DMS53 (cell line): ENCODE measurements at regions not wholly inside any gene's neighbourhood (a gene's known extent, or its start where the extent isn't known, plus 50 kb on each side); places are given as distances from the start of the nearest gene placed in this dataset.
"Not testable (repeated sequence)": the region's sequence is repeated elsewhere in the genome, so short reads cannot be mapped to it uniquely, and the experiment has no call there.

Experiments
- DNase-seq: peaks from one replicate; lab custom pipeline; 2025; lab: John Stamatoyannopoulos, UW

DNA sequence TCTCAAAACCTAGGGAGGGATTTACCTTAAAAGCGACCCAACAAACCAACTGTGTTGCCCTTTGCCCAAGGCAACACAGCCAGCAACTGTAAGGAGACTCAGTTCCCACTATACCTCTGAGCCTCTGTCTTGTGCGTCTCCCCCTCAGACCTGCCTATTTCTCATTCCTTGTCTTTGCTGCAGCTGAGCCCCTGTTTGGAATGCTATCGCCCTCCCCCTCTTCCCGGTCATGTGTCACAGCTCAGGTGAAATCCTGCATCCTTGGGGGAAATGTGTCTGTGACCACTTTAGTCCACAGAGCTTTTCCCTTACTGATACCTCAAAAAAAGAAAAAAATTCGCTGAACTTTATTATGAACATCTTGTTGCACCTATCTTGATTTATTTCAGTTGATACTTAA, 52.0 kb upstream of the LRIG1 start:
- DNase-seq, result no peak

DNA sequence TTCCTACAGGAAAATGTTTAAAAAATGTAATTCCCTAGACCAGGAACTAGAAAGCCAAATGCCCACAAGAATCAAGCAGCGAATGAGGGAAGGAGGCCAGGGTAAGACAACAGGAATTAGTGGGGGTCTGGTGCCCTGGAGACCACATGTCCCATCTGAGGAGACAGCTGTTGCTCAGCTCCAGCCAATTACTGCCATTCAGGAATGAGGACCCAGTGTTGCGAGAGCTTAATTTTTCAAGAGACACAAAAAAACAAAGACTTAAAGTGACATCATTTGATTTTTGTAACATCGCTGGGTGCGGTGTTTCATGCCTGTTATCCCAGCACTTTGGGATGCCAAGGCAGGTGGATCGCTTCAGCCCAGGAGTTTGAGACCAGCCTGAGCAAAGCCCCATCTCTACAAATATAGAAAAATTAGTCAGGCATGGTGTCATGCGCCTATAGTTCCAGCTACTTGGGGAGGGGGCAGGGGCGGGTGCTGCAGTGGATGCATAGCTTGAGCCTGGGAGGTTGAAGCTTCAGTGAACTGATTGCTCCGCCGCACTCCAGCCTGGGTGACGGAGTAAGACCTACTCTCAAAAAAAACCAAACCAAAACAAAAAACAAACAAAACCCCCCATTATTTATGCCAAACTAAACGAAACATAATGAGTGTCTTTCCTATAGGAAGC, 52.8 kb upstream of the LRIG1 start:
- no peak for DNase-seq

DNA sequence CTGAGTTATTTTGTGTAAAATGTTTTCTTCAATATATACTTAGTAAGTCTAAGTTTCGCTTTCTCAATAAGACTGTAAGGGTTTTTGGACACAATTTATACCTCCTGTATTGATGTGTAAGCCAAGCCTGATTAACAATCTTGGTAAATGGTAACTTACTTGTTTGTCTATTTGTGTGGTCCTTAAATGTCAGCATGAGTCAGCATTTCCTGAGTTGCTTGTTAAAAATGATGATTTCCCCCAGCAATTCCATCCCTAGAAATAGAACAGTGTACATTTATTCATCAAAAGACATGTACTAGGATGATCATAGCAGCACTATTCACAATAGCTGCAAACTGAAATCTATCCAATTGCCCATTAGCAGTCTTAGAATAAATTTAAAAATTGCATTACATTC, 53.4 kb upstream of the LRIG1 start:
- DNase-seq, result no peak

DNA sequence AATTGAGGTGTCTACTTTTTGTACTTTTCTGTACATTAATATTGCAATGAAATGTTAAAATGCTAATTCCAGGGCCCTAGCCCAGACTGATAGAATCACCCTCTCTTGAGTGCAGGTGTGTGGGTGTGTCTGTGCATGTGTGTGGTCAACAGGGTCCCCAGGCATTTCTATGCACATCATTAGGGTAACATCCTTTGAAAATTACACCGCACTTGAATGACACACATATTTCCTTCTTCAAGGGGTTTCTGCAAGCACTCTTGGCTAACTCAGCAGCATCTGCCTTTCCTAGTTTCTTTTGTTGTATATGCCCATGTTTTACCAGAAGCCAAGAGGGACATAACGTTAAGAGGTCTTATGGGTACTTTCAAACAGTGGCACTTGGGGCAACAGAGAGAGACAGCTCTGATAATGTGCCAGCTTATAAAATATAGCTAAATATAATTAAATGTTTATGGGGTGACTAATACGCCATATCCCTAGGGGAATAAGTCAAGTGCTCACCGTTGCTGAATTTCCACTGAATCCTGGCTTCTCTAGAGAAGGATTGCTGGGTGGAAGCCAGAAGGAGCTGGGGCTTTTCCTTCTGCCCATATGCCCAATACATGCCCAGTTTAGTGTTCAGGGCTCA, 54.5 kb upstream of the LRIG1 start:
- DNase-seq, result no peak

DNA sequence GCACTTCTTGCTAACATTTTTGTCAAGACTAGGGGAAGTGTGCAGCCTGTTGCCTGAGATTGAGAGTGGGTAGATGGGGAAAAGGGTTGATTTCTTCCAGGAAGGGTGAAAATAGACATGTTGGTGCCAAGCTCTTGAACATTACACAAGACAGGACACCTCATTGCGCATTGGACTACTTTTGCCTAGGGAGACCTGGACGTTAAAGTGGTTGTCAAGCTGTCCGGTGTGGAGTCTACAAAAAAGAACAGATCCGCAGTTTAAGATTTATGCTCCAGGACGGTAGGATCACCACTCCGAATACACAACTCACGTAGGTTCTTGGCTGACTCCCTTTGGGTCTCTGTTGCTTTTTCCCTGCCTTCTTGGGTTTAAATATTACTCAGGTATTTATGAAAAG, 56.3 kb upstream of the LRIG1 start:
- no peak for DNase-seq

DNA sequence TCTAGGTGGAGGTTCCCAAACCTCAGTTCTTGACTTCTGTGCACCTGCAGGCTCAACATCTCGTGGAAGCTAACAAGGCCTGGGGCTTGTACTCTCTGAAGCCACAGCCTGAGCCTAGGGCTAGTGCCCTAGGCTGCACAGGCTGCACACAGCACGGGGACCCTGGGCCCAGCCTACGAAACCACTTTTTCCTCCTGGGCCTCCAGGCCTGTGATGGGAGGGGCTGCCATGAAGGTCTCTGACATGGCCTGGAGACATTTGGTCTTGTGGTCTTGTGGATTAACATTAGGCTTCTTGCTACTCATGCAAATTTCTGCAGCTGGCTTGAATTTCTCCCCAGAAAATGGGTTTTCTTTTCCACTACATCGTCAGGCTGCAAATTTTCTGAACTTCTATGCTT, 59.1 kb upstream of the LRIG1 start:
- not testable (repeated sequence) for DNase-seq

DNA sequence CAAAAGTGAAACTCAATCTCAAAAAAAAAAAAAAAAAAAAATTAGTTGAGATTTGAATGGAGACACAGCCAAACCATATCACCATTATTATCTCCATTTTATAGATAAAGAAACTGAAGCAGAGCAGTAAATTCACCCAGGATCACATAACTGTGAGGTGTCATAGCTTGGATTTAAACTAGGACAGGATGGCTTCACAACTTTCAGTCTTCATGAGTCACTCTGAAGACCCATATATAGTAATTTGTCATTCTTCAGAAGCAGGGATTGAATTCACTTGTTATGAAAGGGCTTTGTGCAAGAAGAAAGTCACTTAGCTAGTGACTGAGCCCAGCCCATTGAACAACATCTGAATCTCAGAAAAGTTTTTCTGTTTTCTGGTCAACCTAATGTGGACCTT, 60.5 kb upstream of the LRIG1 start:
- no peak for DNase-seq

DNA sequence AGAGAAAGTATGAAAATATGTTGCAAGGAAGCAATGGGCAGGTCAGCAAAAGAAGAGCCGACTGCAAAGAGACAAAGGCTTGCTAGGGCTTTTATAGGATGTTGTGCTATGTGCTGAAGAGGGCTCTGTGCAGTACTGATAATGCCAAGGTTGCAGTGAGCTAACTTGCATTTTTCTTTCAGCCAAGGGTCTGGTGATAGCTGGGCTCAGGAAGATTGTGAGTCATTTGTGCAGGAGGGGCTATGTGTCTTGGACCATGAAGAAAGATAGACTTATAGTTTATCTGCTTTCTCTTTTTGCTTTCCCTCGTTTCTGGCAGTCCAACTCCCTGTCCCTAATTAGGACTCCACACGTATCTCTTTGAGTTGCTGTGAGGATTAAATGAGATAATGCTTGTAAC, 64.5 kb upstream of the LRIG1 start:
- DNase-seq, result no peak

DNA sequence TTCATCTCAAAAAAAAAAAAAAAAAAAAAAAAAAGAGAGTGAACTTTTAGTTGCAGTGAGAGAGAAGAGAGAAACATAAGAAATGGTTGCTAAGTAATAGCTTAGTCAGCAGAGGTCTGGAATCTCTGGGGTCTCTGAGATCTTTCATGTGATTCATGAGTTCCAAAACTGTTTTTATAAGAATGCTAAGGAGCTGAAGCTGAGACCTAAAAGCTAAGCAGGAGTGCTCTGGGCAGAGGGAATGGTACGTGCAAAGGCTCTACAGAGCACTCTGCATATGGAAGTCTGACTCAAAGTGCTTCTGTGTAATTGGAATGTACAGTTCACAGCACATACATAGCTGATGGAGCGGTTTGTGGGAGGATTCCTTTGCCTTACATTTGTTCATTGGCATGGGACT, 66.3 kb upstream of the LRIG1 start:
- no peak for DNase-seq

DNA sequence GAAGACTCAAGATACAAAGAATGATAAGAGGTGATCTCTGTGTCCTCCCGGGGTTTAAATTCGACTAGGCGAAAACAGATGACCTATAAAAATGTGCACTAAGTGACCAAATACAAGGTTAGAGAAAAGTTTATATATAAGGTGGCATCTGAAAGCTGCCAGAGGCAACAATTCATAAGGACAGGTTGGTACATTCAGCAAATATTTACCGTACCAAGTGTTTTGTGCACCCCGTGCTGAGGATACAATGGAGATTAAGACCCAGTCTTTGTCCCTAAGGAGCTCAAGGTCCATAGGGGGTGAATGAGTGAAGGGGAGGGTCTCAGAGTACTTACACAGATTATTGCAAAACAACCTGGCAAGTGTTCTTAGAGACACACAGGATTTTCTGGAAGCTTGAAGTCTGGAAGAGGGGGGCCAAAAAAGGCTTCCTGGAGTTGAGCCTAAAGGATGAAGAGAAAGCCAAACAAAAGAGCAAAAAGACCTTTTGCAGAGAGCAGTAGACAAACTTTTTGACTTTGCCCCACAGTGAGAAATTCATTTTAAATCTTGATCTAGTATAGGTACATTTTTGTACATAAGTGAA, 71.4 kb upstream of the LRIG1 start:
- no peak for DNase-seq

DNA sequence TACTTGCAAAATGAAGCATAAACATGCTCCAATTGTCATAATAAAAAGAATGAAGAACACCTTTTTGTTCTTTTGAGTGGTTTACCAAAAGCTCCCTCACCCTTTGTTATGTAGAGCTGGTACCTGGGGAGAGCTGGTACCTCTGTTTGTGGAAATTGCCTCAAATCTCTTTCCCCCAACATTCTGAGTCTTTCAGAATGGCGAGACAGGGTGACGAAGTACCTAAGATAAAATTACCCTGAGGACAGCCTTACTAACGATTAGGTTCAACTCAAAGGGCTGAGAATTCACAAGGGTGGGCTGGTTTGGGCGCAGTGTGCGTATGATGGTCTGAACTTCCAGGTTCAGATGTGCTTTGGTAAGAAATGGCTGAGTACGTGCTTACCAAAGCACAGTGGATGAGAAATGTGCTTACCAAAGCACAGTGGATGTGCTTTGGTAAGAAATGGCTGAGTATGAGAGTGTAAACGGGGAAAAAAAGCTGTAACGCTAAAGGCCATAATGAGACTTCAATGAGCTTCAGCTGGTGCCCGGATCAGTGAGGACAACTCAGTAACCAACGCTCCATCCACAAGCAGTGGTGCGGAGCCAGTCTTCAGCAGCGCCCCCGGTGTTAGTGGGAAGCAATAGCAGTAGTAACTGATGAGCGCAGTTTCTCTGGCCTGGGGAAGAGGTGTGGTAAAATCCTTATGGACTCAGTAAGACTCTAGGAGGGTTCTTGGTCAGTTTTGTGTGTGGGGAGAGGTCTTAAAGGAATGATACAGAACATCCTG, 72.3 kb upstream of the LRIG1 start:
- DNase-seq, result peak; percentile 23

DNA sequence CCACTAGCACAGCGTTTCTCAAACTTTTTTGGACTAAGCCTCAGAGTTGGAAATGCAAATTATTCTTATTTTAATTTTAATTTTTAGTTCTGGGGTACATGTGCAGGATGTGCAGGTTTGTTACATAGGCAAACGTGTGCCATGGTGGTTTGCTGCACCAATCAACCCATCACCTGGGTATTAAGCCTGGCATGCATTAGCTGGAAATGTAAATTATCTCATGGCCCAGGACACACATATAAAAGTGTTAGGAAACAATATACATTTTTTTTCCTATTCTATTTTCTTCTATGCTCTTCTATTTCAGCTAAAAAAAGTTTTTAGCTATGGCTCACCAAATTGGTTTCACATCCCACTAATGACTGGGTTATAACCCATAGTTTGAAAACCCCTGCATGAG, 73.3 kb upstream of the LRIG1 start:
- no peak for DNase-seq

DNA sequence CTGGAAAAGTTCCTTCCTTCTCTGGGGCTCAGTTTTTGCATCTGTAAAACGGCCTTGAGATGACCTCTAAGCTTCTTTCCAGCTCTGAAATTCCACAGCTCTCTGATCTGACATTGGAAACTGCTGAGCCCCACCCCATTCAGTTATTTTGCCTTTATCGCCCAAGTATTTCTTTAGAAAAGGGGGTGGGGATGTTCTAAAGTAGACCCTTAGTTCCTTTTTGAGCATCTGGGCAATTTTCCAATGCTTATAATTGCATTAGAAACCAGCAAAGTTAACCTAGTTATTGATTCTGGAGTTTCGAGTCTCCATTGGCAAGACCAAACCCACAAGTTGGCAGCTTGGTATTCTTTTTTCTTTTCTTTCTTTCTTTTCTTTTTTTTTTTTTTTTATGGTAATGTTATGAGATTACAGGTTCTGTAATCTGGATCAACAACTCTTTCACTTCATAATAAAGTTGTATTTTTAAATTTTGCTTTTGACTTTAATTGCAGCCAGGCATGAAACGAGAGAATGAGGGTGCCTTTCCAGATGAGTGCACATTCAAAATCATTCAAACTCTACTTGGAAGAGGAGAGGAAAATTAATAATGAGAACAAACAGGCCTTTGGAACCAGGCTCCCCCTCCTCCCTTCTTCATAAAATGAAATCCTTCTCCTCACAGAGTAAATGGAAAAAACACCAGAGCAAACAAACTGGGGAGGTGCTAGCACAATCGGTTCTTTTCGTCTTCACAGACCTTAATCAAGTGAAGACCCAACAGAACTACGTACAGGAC, 76.8 kb upstream of the LRIG1 start:
- no peak for DNase-seq

DNA sequence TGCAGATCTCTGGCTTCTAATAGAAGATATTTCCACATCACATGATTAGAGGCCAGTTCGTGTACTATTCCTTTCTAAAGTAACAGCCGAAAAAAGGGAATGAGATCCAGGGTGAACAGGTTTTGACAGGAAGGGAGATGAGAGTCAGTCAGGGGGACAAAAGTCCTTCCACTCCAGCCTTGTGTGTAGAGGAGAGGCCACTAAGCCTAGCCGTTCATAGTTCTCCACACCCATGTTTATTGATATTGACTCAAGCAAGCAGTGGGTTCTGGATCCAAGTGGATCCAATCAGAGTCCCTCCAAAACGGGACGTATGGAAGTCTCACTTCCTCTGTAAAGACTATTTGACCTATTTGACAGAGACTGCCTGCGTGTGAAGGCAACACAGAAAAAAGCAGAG, 80.4 kb upstream of the LRIG1 start:
- no peak for DNase-seq

DNA sequence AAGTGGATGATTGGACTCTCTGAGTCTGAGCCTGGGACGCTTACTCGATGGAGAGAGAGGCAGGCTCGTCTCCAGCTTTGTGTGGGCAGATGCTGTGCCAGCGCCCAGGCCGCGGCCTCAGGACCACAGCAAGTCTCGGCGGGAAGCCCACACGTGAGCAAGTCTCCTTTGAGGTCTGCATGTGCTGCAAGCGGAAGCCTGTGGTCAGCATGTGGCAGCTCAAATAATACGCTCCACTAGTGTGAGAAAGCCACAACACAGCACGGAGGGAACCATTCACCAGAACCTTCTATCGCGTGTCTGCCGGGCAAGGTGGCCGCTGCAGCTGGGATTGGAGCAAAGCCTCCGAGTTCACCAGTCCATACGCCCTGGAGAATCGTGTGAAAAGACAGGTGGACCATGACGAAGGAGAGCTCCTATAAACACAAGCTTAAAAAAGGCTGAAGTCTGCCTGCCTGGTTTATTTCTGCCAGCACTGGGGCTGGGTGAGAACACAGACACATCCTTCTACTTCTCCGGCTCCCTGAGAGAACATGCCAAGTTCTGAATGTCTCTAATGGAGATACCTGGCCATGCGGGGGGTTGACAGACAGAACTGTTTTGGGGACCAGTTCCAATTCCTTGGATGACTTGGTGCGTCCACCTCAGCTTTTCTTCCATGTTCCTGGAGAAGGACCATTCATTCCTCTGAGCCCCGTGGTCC, 82.0 kb upstream of the LRIG1 start:
- DNase-seq, result no peak

DNA sequence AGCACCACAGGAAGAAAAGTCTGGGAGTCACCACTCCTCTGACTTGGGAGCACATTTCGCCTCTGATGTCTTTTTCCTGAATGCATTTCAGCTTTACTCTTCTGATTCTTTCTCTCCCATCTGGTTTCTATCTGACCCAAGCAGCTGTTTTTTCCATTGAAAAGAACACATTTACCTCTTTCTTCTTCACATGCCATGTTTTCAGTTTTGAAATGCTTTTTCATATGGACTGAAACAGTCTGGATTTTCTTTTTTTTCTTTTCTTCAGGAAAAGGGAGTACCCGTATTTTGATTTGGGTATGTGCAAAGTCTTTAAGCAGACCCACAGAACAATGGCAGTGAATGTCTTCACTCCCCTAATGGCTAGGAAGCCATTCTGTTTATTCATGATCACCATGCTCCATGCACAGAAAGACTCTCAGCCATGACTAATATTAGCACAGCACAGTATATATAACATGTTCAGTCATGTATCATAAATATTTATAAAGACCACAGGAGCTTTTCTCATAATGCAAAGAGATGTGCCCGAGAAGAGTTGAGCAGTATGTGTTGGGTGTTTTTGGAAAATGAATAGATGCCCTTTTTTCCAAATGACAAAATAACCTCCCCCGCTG, 82.7 kb upstream of the LRIG1 start:
- no peak for DNase-seq

DNA sequence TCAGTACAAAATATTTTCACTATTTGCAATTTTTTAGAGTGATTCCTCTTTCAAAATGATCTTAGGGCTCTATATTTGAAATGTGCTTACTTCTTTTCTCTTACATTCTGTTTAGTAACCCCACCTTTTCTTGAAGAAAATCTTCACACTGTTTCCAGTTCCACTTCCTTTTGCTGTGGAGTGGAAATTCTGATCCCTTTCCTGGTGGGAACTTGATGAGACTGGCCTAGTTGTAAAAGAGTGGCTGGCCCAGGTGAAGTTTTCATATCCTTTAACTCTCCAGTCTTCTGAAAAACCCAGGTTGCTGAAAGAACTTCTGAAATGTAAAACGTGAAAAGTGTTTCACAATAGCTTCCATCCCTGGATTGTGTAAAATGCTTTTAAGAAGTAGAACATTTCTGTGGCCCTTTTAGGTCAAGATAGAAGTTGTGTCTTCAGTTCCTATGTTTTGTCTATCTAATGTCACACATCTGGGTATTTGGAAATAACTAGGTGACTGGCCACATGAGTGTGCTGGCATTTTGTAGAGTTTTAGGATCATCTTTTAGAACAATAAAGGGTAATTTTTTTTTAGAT, 84.8 kb upstream of the LRIG1 start:
- DNase-seq, result no peak

DNA sequence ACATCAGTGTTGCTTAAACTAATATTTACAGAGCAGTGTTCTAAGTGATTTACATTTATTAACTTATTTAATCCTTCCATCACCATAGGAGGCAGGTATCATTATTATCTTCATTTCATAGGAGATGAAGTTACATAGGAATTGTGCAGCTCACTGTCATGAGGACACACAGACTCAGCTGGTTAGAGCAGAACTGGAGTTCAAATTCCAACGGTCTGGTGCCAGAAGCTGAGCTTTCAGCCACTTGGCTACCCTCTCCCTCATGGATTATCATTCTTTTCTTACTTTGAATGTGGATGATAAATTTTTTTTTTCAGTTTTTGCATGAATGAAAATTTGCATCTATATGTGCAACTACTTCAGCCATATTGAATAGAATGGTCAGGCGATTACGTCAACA, 86.0 kb upstream of the LRIG1 start:
- no peak for DNase-seq

DNA sequence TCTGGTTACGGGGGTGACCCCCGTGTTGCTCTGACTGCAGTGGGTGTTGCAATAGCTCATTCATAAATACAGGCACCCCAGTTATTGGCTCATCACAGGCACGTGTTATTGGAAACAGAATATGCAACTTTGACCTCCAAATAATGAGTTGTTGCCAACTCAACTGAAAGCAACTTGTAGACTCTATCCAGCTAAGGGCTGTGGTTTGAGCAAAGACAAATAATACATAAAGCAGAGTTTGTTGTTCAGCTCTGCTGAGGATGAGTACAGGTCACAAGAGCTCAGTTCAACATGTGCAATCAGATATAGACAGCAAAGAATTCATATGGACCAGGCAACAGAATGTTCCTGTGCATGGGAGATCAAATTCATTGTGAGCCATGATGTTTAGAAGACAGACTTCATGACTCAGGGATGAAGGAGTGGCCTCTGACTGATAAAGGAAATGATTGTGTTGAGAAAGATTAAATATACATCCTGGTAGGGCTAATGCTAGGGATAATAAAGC, 87.6 kb upstream of the LRIG1 start:
- no peak for DNase-seq

DNA sequence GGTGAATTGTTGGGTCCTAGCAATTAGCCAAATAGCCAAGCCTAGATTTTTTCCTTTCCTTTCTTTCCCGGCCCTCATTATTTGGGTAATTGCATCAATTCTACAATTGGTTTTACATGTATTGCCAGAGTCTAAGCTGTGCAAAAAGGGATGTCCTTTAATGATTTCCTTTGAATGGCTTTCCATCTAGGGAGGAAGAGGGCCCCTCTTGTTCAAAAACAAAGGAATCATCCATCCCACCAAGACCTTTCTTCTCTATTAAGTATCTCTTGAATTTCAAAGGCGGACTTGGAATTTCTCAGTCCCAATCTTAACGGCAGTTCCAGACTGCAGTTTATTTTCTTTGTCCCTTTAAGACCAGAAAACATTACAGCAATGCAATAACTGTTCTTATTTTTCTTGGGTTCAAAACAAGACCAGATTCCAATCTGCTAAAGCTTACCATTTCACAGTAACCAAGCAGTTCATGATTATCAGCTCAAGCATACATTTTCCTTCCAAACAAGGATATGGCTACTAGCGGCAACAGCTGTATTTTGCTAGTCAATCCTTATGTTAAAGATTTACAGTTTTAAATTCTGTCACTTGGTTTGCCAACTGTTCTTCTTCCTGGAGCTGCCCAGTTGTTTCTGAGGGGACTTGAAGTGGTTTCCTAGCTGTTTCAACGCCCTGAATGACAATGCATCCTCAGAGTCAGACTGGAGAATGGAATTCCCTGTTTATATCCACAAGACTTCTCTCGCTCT, 91.4 kb upstream of the LRIG1 start:
- DNase-seq, result no peak
